ENCODE measurements at regions not wholly inside any gene's neighbourhood (a gene's known extent, or its start where the extent isn't known, plus 50 kb on each side); places are given as distances from the start of the nearest gene placed in this dataset.

GRCh38 chr11:15575409-15575808 is 460.7 kb downstream of the INSC start:
- Histone ChIP-seq H3K27me3 (ENCODE audit: control insufficient read depth, insufficient read depth, low read length) (no peaks in the 10 kb centered on the region), H3K36me3 (ENCODE audit: control insufficient read depth in 2 of 3, insufficient read depth in 3 of 3, low read length in 3 of 3) (no peaks in the 10 kb centered on the region), H3K9ac (ENCODE audit: low read length in 3 of 3) (no peak overlapping the region), H3K27ac (ENCODE audit: low read depth in 2 of 2, low read length in 2 of 2) (no peak overlapping the region), H3K4me3 (ENCODE audit: low read length in 3 of 3) (no peak overlapping the region), H3K4me1 (ENCODE audit: control insufficient read depth in 2 of 3, insufficient read depth in 2 of 3, low read depth in 1 of 3, low read length in 3 of 3) (no peaks in the 10 kb centered on the region), H3K9me3 (ENCODE audit: control insufficient read depth in 2 of 3, insufficient read depth in 1 of 3, low read length in 3 of 3) (no peaks in the 10 kb centered on the region)
- TF ChIP-seq CTCF (IDR thresholded peaks at IDR 0.05; ENCODE audit: borderline replicate concordance, extremely low read depth, insufficient read depth) = no peak
- intact Hi-C loops (cut with DNase I) = no loop called here
- DNase-seq (no peak), FAIRE-seq (no peak)

DNA sequence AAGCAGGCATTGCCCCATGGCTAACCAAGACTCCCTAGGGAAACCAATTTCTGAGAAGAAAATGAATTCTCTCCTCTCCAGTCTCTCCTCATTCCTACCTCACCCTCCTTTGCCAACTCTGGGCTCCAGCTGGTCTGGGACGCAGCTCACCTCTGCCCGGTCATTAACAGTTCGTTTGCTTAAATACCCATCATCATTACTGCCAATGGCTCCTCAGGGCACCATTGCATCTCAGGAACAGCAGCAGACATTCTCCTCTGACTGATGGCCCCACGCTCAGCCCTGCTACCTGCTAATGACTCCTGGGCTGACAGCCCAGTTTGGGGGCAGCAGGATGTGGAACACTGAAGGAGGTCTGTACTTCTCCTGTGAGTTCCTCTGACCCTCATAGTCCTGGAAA is 462.0 kb downstream of the INSC start:
- Histone ChIP-seq H3K9ac (ENCODE audit: low read length in 3 of 3) (no peak overlapping the region), H3K36me3 (ENCODE audit: control insufficient read depth in 2 of 3, insufficient read depth in 3 of 3, low read length in 3 of 3) (no peaks in the 10 kb centered on the region), H3K4me1 (ENCODE audit: control insufficient read depth in 2 of 3, insufficient read depth in 2 of 3, low read depth in 1 of 3, low read length in 3 of 3) (no peaks in the 10 kb centered on the region), H3K27ac (ENCODE audit: low read depth in 2 of 2, low read length in 2 of 2) (no peak overlapping the region), H3K9me3 (ENCODE audit: control insufficient read depth in 2 of 3, insufficient read depth in 1 of 3, low read length in 3 of 3) (no peaks in the 10 kb centered on the region), H3K4me3 (ENCODE audit: low read length in 3 of 3) (no peak overlapping the region), H3K27me3 (ENCODE audit: control insufficient read depth, insufficient read depth, low read length) (no peaks in the 10 kb centered on the region)
- TF ChIP-seq CTCF (IDR thresholded peaks at IDR 0.05; ENCODE audit: borderline replicate concordance, extremely low read depth, insufficient read depth) = no peak
- intact Hi-C loops (cut with DNase I) = no loop called here
- FAIRE-seq (no peak), DNase-seq (no peak)

GRCh38 chr11:15577519-15577918 is 462.8 kb downstream of the INSC start:
- no peaks in the 10 kb centered on the region for H3K27me3 ChIP-seq (ENCODE audit: control insufficient read depth, insufficient read depth, low read length)
- no peak overlapping the region for H3K4me3 ChIP-seq (ENCODE audit: low read length in 3 of 3)
- intact Hi-C loops (cut with DNase I) = no loop called here
- TF ChIP-seq CTCF (IDR thresholded peaks at IDR 0.05; ENCODE audit: borderline replicate concordance, extremely low read depth, insufficient read depth) = no peak
- no peaks in the 10 kb centered on the region for H3K9me3 ChIP-seq (ENCODE audit: control insufficient read depth in 2 of 3, insufficient read depth in 1 of 3, low read length in 3 of 3)
- no peak for DNase-seq
- no peaks in the 10 kb centered on the region for H3K36me3 ChIP-seq (ENCODE audit: control insufficient read depth in 2 of 3, insufficient read depth in 3 of 3, low read length in 3 of 3)
- H3K9ac ChIP-seq (ENCODE audit: low read length in 3 of 3) = no peak overlapping the region
- H3K27ac ChIP-seq (ENCODE audit: low read depth in 2 of 2, low read length in 2 of 2) = no peak overlapping the region
- no peak for FAIRE-seq
- no peaks in the 10 kb centered on the region for H3K4me1 ChIP-seq (ENCODE audit: control insufficient read depth in 2 of 3, insufficient read depth in 2 of 3, low read depth in 1 of 3, low read length in 3 of 3)

- H3K9me3 ChIP-seq (ENCODE audit: control insufficient read depth in 2 of 3, insufficient read depth in 1 of 3, low read length in 3 of 3) = no peaks in the 10 kb centered on the region
- H3K36me3 ChIP-seq (ENCODE audit: control insufficient read depth in 2 of 3, insufficient read depth in 3 of 3, low read length in 3 of 3) = no peaks in the 10 kb centered on the region
- intact Hi-C loops (cut with DNase I) = no loop called here
- no peaks in the 10 kb centered on the region for H3K4me1 ChIP-seq (ENCODE audit: control insufficient read depth in 2 of 3, insufficient read depth in 2 of 3, low read depth in 1 of 3, low read length in 3 of 3)
- no peaks in the 10 kb centered on the region for H3K27me3 ChIP-seq (ENCODE audit: control insufficient read depth, insufficient read depth, low read length)
- no peak for TF ChIP-seq CTCF (IDR thresholded peaks at IDR 0.05; ENCODE audit: borderline replicate concordance, extremely low read depth, insufficient read depth)
- H3K27ac ChIP-seq (ENCODE audit: low read depth in 2 of 2, low read length in 2 of 2) = peak overlapping the region in 1 of 2 donors; percentile 20
- no peak overlapping the region for H3K9ac ChIP-seq (ENCODE audit: low read length in 3 of 3)
- FAIRE-seq (no peak), DNase-seq (no peak)
- H3K4me3 ChIP-seq (ENCODE audit: low read length in 3 of 3) = no peak overlapping the region
Measured at GRCh38 chr11:15579287-15580001, 464.7 kb downstream of the INSC start.
